ENCODE measurements at regions not wholly inside any gene's neighbourhood (a gene's known extent, or its start where the extent isn't known, plus 50 kb on each side); places are given as distances from the start of the nearest gene placed in this dataset.

DNA sequence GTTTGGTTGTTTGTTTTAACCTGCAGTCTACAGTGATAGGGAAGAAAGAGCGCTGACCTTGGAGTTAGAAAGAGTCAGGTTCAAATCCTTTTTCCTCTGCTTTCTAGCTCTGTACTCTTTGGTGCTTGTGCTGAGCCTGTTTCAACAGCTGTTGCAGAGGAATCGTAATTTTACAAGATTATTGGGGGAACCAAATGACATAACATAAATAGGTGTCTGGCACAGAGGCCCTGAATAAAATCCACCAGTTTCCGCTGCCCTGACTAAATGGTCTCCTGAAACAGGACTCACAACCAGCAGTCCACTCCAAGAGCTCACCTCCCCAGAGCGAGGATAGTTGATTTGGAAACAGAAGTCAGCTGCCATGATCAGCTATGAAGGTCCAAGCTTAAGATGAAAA is 125.0 kb upstream of the CDC42EP3 start:
- H3K4me3 ChIP-seq = no peak overlapping the region
- peaks cover 0 to 24% (median 2%) of the 10 kb centered on the region in 12 donors for H3K4me1 ChIP-seq
- intact Hi-C loops (cut with DNase I) = loop anchor here in 1 of 10 donors (10.0 kb wide), 1 partner anchor 122 kb away; the partner anchor contains the start of gene CDC42EP3
- H3K27me3 ChIP-seq = no peaks in the 10 kb centered on the region
- TF ChIP-seq POLR2A (IDR thresholded peaks at IDR 0.05) = no peak
- TF ChIP-seq, protein P1, sequence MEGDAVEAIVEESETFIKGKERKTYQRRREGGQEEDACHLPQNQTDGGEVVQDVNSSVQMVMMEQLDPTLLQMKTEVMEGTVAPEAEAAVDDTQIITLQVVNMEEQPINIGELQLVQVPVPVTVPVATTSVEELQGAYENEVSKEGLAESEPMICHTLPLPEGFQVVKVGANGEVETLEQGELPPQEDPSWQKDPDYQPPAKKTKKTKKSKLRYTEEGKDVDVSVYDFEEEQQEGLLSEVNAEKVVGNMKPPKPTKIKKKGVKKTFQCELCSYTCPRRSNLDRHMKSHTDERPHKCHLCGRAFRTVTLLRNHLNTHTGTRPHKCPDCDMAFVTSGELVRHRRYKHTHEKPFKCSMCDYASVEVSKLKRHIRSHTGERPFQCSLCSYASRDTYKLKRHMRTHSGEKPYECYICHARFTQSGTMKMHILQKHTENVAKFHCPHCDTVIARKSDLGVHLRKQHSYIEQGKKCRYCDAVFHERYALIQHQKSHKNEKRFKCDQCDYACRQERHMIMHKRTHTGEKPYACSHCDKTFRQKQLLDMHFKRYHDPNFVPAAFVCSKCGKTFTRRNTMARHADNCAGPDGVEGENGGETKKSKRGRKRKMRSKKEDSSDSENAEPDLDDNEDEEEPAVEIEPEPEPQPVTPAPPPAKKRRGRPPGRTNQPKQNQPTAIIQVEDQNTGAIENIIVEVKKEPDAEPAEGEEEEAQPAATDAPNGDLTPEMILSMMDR (IDR thresholded peaks at IDR 0.05) = no peak
- ATAC-seq (no peak), DNase-seq (no peak)
- 88 to 96% (median 92%) methylated on average over 4 of the region's 4 CpGs for WGBS, 4 donors
- H3K9me3 ChIP-seq = no peaks in the 10 kb centered on the region
- H3K36me3 ChIP-seq = no peaks in the 10 kb centered on the region
- peak overlapping the region in 2 of 12 donors; percentile 32 to 80 for H3K27ac ChIP-seq

DNA sequence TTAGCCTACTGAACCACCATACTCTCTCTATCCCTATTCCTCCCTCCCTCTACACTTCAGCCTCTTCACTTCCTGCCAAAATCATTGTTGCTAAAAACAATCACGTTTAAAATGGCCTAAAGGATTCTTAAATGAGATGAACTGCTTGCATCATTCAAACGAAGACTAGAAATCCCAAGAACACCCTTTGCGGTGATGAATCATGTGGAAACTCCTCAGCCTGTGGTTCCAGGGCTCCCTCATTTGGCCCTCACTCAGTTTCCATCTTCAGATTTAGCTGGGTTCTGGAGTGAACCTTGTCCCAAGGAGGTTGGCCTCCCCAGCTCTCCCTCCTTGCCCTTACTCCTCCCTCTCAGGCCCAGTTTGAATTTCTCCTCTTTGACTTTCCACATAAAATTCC is 125.6 kb upstream of the CDC42EP3 start:
- WGBS, 4 donors = 65 to 75% (median 67%) methylated on average over 3 of the region's 3 CpGs
- intact Hi-C loops (cut with DNase I) = loop anchor here in 1 of 10 donors (10.0 kb wide), 1 partner anchor 122 kb away; the partner anchor contains the start of gene CDC42EP3
- Histone ChIP-seq H3K9me3 (no peaks in the 10 kb centered on the region), H3K4me1 (peaks cover 0 to 24% (median 2%) of the 10 kb centered on the region in 12 donors), H3K27ac (peak overlapping the region in 2 of 12 donors; percentile 32 to 80), H3K27me3 (no peaks in the 10 kb centered on the region), H3K4me3 (no peak overlapping the region), H3K36me3 (no peaks in the 10 kb centered on the region)
- no peak for DNase-seq
- ATAC-seq = no peak
- TF ChIP-seq, protein P1 (IDR thresholded peaks at IDR 0.05) = no peak
- TF ChIP-seq POLR2A (IDR thresholded peaks at IDR 0.05) = no peak

DNA sequence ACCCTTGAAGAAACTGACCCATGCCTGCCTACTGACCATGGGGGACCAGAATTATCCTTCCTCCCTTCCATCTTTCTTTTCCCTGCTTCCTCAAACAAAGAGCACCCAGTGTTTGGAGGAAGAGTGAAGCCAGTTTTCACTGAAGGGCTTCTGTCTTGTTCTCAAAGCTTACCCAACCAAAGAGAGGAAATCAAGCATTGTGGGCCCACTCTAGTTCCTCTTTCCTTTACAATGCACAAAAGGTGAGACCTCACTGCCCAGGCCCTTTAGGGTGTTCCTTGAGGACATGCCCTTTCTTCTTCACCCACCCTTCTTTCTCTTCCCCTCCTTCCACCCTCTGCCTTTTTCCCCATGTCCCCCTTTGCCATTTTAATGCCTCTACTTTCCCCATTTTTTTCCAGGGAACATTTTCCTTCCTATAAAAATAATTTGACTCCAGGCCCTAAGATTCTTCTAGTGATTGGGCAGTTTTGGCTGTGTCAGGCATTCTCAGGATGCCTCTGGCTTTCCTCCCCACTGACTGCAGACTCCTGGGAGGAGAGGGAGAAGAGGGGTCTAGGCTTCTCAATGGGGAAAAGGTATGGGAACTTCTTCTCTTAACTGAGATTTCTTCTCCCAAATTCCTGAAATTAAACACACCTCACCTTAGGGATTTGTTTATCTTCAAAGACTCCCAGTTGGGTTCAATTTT is 126.6 kb upstream of the RMDN2 start:
- no peak overlapping the region for H3K27ac ChIP-seq
- H3K4me1 ChIP-seq = peaks cover 0 to 23% (median 2%) of the 10 kb centered on the region in 12 donors
- intact Hi-C loops (cut with DNase I) = loop anchor here in 1 of 10 donors (10.0 kb wide), 1 partner anchor 124 kb away; the partner anchor contains the start of gene CDC42EP3

More for the DNA sequence above, 126.6 kb upstream of the RMDN2 start:
- DNase-seq (no peak), ATAC-seq (no peak)
- no peaks in the 10 kb centered on the region for H3K36me3 ChIP-seq
- no peak overlapping the region for H3K4me3 ChIP-seq
- TF ChIP-seq POLR2A (IDR thresholded peaks at IDR 0.05) = no peak
- TF ChIP-seq, protein P1 (IDR thresholded peaks at IDR 0.05) = no peak
- H3K9me3 ChIP-seq = no peaks in the 10 kb centered on the region
- no peaks in the 10 kb centered on the region for H3K27me3 ChIP-seq
